SHP77 treated with DMSO at 0.1 percent for 48 hours (cell line): ENCODE measurements at regions not wholly inside any gene's neighbourhood (a gene's known extent, or its start where the extent isn't known, plus 50 kb on each side); places are given as distances from the start of the nearest gene placed in this dataset.
"Not testable (repeated sequence)": the region's sequence is repeated elsewhere in the genome, so short reads cannot be mapped to it uniquely, and the experiment has no call there.

Experiments
- DNase-seq: peaks from one replicate; lab custom pipeline; 2025; lab: John Stamatoyannopoulos, UW

DNA sequence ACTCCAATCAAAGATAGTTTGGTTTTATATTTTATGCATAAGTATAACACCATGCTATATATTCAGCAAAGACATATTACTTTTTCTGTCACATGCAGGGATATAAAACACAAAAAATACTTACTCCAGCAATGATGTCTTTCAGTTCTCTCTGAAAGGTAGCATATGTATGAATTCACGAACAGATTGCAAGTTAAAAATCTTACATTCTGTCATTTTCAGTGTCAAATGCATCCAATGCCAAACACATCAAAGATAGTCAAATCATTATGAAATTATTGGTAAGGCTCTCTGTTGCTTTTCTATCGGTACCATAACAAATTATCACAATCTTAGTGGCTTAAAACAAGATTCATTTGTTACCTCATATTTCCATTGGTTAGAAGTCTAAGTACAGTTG lies 492.0 kb upstream of the KIF2B start:
- no peak for DNase-seq

DNA sequence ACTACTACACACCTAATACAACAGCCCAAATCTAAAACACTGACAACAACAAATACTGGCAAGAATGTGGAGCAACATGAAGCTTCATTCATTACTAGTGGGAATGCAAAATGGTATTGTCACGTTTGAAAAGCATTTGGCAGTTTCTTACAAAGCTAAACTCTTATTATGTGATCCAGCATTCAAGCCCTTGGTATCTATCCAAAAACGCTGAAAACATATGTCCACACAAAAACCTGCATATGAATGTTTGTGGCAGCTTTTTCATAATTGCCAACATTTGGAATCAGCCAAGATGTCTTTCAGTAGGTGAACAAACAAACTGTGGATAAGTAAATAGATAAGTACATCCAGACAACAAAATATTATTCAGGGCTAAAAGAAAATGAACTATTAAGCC lies 501.1 kb upstream of the KIF2B start:
- no peak for DNase-seq

DNA sequence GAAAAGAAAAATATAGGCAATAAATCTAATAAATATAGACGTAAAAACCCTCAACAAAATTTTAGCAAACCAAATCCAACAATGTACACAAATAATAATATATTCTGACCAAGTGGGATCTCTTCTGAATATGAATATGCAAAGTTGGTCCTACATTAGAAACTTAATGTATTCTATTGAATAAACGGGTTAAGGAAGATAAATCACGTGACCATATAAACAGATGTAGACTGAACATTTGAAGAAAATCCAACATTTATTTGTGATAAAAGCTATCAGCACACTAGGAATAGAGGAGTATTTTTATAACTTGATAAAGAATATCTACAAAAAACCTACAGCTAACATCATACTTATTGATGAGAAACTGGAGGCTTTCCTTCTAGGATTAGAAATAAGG lies 502.8 kb upstream of the KIF2B start:
- DNase-seq: no peak

DNA sequence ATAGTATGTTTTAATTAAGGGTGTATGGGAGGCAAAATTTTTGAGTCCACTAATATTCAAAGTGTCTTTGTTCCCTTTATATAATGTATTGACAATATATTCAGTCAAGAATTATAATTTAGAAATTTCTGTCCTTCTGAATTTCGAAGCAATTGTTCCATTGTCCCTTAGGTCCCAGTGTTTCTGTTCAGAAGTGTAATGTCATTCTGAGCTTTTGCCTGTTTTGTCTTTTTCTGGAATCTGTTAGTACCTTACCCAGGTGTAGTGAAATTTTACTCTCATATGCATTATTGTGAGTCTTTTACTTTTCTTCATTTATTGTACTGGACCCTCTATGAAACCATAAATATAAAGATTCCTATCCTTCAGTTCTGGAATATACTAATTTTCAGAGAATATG lies 505.7 kb upstream of the KIF2B start:
- DNase-seq: no peak

DNA sequence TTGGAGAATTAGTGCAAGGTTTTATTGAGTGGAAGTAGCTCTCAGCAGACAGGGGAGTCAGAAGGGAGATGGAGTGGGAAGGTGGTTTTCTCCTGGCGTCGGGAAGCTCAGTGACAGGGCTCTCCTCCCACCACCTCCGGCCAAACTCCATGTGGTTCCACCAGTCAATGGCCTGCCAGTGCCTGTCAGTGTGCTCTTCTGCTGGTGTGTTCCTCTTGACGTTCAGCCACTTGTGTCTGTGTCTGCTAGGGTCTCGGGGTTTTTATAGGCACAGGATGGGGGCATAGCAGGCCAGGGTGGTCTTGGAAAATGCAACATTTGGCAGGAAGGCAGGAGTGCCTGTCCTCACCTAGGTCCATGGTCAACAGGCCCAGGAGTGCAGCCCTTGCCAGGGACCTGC lies 506.7 kb upstream of the KIF2B start:
- DNase-seq: no peak

DNA sequence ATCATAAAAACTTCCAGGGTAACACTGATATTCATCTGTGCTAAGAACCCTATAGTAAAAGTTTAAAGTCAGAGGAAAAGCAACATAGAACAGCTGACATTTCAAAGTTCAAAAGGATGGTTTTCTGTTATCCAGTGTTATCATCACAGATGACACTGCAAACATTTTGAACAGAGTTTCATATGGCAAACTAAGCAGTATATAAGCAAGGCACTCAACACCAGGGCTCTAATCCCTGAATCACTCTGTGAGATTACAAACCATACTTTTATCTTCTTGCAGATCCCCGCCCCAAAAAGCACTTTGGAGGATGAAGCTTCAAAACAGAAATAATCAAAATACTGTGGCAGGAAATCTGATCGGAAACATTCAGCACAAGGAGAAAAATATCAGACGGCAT lies 508.2 kb upstream of the KIF2B start:
- no peak for DNase-seq

DNA sequence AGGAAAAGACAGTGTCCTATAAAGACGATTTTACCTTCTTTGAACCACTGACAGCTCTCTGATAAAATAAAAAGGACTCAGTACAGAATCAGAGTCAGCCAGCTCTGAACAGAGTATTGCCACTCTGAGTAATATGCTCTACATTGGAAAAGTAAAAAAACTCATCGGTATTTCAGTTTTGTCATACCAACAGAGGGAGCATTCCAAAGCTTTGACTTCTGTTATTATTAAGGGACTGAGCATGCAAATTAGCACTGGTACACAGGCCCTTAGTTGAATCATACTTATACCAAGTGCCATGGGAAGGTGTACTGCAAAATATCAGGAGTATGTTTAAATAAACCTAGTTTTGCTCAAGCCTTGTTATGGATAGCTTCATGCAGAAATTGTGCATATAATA lies 509.0 kb upstream of the KIF2B start:
- DNase-seq: no peak

DNA sequence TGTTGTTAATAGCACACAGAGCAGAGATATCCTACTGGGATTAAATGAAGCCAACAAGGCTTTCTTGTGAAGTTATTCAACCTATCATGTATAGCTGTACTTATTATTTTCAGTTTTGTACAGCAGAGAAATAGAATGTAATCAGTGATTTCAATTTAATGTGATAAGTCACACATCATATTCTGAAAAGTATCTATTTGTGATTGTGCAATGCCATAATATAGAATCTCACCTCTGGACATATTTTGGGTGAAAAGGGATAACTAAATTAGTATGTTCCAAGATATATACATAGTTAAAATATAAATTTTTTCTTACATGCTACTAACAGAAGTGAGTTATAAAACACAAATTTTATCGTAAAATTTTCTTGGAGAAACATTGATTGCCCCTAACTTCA lies 544.3 kb upstream of the KIF2B start:
- DNase-seq: no peak

DNA sequence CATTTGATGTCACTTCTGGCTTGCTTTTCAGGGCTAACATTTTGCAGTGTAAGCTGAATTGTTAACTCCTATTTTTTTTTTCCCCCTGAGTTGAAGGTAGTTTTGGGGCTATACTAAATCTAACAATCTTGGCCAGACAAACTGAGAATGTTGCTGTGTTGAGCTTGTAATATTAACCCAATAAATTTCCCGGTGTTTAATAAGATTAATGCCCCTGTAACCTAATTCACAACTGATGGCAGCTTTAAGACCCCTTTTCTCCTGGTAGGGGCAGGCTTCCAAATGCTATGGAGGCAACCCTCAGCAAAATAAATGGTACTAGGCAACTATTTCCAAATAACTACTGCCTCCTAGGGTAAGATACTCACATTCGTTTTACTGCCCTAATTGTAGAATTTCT lies 549.6 kb upstream of the KIF2B start:
- DNase-seq: no peak

DNA sequence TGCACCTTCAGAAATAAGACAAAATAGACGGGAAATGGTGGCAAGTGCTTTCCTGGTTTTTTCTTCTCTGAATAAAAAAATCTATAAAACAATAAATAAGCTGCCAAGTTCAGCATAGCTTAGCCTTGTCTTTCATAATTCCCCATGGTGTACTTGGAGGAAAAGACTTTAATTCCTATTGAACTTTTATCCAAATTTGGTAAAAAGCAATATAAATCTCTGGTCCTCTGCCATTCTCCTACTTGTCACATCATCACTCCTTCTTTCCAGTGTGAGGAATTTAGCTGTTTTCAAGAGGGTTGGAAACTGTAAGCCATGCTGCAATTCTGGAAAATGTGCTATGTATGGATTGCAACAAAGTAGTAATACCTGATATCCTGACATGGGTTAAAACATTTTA lies 551.8 kb upstream of the KIF2B start:
- DNase-seq: no peak

DNA sequence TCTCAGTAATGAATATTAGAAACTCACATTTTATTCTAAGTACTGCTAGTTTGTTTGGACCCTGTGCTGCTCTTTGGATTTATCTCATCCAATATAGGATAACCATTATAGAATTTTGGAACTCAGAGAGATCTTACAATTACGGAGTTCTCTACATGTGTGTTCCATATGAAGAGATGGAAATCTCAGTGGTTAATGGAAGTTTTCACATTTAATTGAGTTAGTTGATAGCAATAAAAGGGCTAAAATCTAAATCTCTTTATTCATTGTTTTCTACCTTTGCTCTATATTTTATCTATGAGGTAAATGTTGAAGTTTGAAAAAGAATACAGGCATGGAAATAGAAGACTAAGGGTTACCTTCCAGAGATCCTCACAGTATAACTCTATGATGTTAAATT lies 558.0 kb upstream of the KIF2B start:
- no peak for DNase-seq

DNA sequence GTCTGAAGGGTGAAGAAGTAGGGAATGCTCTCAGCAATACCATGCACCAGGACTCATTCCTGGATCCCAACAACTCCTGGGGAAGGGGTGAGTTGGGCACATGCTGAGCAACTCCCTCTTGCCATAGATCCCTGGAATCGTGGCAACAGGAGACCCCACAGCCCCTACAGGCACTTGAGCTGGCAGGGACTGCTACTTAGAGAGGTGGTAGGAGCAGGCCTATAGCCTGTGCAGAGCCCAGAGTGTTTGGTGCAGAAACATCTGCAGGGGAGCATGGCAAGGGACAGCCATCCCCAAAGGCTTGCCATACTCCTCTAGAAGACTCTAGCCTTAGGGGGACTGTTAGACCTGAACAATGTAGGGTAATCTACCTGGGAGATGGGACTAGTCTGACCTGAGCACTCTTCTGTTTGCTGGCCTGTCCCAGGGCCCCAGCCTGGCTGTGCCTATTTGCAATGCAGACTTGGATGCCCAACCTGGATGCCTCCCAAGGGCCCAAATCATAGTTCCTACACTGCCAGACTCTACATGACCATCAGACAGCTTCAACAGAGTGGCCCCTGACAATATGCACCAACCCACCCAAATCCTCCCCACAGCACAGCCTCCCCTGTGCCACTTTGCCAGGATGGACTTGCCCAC lies 568.6 kb upstream of the KIF2B start:
- no peak for DNase-seq

DNA sequence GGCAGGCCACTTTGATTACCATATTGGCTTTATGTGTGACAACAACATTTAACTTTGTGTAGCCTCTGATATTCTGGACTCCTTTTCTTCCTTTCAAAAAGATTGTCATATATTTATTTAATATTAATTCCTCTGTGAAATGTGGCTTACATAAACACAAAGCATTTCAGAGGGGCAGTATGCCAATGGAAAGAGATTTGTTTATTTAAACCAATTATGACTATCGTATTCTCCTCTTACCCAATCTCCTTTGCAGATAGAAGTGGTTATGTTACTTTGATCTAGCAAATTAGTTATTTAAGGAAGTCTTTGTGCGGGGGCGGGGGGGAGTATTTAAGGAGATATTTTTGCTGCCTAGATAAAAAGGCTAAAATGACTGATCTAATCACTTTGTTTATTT lies 573.7 kb upstream of the KIF2B start:
- DNase-seq: no peak

DNA sequence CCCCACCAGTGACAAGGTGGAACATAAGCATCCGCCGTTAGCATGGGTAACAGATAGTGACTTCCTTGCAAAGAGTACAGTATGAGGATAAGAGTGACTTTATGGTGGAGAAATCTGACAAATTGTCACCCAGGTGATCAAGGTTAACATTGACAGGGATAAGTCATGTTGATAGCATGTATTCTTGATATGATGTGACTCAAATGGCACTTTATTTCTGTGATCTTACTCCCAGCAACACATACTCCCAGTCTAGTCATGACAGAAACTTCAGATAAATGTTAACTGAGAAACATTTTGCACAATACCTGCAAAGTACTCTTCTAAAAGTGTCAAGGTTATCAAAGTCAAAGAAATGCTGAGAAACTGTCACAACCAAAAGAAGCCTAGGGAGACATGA lies 588.6 kb upstream of the KIF2B start:
- DNase-seq: no peak

DNA sequence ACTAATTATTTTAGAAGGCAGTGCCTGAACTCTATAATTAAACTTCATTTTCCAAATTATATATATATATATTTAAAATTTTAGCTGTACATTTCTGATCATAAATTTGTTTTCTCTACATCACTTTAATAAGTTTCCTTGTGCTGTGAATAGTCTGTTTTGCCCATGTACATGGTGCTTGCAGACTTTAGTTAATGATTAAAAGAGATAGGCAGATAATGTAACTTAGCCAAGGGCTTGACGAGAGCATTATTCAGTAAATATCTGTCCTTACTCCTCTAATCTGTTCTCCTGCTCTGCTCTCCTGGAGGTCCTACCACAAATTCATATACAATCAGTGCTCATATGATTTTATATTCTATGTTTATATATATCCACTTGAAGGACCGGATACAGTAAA lies 595.2 kb upstream of the KIF2B start:
- no peak for DNase-seq

DNA sequence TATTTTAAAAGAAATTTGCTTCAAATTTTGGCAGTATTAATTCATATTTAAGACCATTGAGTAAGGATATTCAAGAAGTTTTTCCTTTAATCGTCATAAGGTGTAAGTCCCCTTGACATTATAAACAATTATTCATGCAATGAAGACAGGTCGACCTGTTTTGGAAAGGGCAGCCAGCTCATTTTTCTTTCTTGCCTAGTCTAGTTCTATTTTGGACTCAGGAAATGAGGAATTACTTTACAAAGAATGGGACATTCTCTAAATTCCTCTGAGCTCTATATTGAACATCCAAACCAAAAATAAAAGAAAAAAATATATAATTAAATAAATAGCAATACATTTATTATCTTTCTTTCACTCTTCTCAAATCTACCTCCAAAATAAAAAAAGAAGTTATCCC lies 595.6 kb upstream of the KIF2B start:
- DNase-seq: no peak

DNA sequence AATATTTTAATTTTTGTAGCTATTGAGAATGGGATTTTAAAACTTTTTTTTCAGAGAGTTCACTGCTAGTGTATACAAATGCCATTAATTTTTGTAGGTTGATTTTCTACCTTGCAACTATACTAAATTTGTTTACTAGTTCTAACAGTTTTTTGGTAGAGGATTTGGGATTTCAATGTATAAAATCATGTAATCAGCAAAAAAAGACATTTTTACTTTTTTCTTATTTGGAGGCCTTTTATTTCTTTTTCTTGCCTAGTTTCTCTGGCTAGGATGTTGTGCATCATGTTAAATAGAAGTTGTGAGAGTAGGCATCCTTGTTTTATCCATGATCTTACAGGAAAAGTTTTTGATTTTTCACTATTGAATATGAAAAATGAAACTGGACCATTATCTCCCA lies 602.9 kb upstream of the KIF2B start:
- no peak for DNase-seq

DNA sequence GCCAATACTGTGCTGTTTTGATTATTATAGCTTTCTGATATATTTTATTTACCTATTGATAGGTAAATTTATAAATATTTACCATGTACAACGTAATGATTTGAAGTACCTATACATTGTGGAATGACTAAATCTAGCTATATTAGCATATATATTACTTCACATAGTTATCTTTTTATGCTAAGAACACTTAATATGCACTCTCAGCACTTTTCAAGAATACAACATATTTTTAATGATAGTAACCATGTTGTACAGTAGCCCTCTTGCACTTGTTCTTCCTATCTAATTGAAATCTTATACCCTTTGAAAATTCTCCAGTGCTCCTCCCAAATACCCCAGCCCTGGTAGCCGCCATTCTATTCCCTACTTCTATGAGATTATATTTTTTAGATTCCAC lies 604.0 kb upstream of the KIF2B start:
- no peak for DNase-seq

DNA sequence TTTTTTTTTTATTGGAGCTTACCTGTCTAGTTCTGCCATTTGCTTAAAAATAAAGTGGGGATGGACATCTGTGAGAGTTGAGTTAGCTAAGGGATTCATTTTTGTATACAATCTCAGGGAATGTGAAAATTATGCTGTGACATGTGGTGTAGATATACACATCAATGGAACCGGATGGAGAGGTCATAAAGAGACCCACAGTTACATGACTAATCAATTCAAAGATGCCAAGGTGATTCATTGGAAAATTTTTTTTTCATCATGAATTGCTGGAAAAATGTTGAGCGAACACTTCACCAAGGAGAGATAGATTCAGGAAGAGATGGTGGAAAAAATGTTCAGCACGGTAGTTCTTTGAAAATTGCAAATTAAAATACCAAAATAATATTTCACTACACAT lies 605.4 kb upstream of the KIF2B start:
- no peak for DNase-seq

DNA sequence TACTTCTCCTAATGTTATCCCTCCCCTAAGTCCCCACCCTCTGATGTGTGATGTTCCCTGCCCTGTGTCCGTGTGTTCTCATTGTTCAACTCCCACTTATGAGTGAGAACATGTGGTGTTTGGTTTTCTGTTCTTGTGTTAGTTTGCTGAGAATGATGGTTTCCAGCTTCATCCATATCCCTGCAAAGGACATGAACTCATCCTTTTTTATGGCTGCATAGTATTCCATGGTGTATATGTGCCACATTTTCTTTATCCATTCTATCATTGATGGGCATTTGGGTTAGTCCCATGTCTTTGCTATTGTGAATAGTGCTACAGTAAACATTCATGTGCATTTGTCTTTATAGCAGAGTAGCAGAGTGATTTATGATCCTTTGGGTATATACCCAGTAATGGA lies 613.8 kb upstream of the KIF2B start:
- not testable (repeated sequence) for DNase-seq

DNA sequence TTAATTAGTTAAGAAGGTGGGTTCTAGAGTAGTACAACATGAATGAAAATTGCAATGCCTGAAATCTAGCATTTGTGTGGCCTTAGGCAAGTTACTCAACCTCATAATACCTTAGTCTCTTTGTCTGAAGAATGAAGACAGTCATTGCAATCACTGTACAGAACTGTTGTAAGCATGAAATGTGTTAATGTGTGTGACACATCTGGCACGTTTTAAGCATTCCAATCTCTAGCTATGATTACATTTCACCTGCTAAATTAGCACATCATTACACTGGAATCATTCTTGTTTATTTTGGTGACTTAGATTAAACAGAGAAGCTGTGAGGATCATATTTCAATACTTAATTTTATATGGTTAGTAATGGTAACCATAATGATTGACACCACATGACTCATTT lies 629.7 kb upstream of the KIF2B start:
- no peak for DNase-seq

DNA sequence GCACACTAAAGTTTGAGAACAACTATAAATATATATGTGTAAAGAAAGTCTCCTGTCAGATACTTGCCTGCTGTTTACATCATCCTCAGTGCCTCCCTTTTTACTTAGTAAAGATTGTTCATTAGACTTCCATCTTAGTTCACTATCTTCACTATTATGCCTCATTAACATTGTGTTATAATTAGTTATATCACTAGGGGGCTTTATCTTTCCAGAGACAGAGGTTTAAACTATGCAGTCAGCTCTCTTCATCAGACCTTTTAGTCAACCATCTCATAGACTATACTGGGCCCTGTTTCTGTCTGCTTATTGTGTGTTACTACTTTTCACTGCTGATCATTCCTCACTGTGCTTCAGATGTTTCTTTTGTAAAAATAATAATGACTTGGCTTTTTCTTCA lies 630.8 kb upstream of the KIF2B start:
- DNase-seq: no peak

DNA sequence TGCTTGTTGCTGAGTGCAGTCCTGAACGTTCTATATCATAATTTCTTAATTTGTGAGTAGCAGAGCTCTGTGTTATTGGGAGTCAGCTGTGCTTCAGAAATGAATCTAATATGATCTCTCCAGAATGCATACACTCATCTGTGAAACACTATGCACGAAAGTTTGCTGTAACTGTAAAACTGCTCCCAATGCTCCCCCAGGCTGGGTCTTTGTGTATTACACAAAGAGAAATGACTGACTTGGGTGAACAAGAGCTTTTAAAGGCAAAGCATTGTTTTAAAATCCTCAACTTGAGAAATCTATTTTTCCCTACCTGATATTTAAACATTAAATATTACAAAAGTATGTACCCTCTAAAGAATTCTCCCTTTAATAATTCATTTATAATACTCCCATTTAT lies 636.7 kb upstream of the KIF2B start:
- no peak for DNase-seq

DNA sequence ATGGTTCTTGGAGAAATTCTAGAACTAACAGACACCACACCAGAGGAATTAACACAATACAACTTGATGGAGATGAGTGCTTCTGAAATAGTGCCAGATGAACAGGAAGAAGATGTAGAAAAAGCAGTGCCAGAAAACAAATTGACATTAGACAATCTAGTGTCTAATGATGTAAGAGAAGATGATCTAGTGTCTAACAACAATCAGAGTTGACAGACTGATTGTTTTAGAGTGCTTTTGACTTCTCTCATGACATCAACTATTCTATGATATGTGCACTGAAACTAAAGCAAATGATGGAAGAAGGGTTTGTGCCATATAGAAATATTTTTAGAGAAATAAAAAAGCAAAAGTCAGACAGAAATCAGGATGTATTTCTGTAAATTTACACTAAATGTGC lies 646.1 kb upstream of the KIF2B start:
- DNase-seq: no peak

DNA sequence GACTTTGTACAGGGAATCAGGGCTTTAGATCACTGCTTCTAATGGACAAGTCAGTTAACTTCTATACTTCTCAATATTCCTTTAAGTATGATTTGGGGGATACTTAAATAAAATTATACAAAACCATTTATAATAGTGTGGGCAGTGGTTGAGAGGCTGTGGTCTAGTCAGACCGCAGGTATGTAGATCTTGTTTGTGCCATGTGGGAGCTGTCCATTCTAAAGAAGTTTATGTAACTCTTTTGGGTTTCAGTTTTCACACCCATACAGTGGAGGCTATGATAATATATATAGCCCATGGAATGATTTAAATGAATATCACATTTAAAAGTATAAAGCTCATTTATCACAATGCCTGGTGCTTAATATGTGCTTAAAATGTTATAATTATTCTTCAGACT lies 654.3 kb upstream of the KIF2B start:
- DNase-seq: no peak
